ENCODE measurements at regions not wholly inside any gene's neighbourhood (a gene's known extent, or its start where the extent isn't known, plus 50 kb on each side); places are given as distances from the start of the nearest gene placed in this dataset.
"Not testable (repeated sequence)": the region's sequence is repeated elsewhere in the genome, so short reads cannot be mapped to it uniquely, and the experiment has no call there.

DNA sequence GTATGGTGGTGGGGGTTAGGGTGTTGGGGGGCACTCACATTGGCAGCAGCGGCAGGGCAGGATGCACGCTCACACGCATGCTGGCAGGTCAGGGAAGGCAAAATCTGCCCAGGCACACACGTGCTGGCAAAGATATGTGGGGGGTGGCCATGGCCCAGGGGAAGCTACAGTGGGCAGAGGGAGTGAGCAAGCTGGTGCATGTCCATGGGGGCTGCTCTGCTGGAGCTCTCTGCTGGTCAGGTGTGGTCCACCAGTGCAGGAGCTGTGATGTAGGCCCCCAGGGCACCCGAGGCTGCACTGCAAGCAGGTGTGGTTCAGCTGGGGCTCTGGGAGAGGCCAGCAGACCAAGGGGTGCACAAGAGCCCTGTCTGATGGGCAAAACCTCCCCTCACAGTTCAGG lies 491.5 kb upstream of the TNP1 start:
- H4K20me1 ChIP-seq (ENCODE audit: control insufficient read depth, extremely low read depth, insufficient read depth, low read length): no peaks in the 10 kb centered on the region
- H3K9me3 ChIP-seq (ENCODE audit: control insufficient read depth, low read depth, low read length): no peaks in the 10 kb centered on the region
- no peaks in the 10 kb centered on the region for H3K27me3 ChIP-seq (ENCODE audit: control insufficient read depth, extremely low read depth, insufficient read depth, low read length)
- H3K27ac ChIP-seq (ENCODE audit: control insufficient read depth, insufficient read depth, low read length): no peak overlapping the region
- no peaks in the 10 kb centered on the region for H3K79me2 ChIP-seq (ENCODE audit: control insufficient read depth, insufficient read depth, low read length)
- no peaks in the 10 kb centered on the region for H3K4me1 ChIP-seq (ENCODE audit: control insufficient read depth, extremely low read depth, insufficient read depth, low read length)
- no peak overlapping the region for H2AFZ ChIP-seq (ENCODE audit: control insufficient read depth, low read length)
- H3K4me3 ChIP-seq (ENCODE audit: control insufficient read depth in 2 of 3, extremely low read depth in 1 of 3, insufficient read depth in 2 of 3, low read depth in 1 of 3, low read length in 3 of 3): no peak overlapping the region
- H3K4me2 ChIP-seq (ENCODE audit: control insufficient read depth, extremely low read depth, insufficient read depth, low read depth, low read length): no peak overlapping the region
- no peaks in the 10 kb centered on the region for H3K36me3 ChIP-seq (ENCODE audit: control insufficient read depth in 2 of 2, extremely low read depth in 1 of 2, insufficient read depth in 2 of 2, low read length in 2 of 2)
- TF ChIP-seq, protein P1, sequence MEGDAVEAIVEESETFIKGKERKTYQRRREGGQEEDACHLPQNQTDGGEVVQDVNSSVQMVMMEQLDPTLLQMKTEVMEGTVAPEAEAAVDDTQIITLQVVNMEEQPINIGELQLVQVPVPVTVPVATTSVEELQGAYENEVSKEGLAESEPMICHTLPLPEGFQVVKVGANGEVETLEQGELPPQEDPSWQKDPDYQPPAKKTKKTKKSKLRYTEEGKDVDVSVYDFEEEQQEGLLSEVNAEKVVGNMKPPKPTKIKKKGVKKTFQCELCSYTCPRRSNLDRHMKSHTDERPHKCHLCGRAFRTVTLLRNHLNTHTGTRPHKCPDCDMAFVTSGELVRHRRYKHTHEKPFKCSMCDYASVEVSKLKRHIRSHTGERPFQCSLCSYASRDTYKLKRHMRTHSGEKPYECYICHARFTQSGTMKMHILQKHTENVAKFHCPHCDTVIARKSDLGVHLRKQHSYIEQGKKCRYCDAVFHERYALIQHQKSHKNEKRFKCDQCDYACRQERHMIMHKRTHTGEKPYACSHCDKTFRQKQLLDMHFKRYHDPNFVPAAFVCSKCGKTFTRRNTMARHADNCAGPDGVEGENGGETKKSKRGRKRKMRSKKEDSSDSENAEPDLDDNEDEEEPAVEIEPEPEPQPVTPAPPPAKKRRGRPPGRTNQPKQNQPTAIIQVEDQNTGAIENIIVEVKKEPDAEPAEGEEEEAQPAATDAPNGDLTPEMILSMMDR (optimal IDR thresholded peaks at IDR 0.05 in 1 of 3, IDR thresholded peaks at IDR 0.05 in 1 of 3, conservative IDR thresholded peaks at IDR 0.05 in 1 of 3; ENCODE audit: extremely low read depth in 1 of 3, insufficient read depth in 2 of 3, low read length in 3 of 3): no peak
- no peak for TF ChIP-seq EZH2 (IDR thresholded peaks at IDR 0.05; ENCODE audit: low read length)
- FAIRE-seq (no peak), DNase-seq (ENCODE audit: low read depth, low spot score) (no peak)
- dilution Hi-C loops (cut with MboI; ENCODE audit: extremely low pct_ligation_motif_present, low sequenced_read_pairs): no loop called here
- H3K9ac ChIP-seq (ENCODE audit: control insufficient read depth, extremely low read depth, insufficient read depth, low read length): no peak overlapping the region
- H3K9me1 ChIP-seq (ENCODE audit: control insufficient read depth, extremely low read depth, insufficient read depth, low read length): no peaks in the 10 kb centered on the region

DNA sequence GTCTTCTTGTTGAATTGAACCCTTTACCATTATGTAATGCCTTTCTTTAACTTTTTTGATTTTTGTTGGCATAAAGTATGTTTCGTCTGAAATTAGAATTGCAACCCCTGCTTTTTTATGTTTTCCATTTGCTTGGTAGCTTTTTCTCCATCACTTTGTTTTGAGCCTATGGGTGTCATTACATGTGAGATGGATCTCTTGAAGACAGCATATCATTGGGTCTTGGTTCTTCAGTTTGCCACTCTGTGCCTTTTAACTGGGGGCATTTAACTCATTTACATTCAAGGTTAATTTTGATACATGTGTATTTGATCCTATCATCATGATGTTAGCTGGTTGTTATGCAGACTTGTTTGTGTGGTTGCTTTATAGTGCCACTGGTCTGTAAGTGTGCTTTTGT lies 489.4 kb upstream of the TNP1 start:
- no peaks in the 10 kb centered on the region for H3K27me3 ChIP-seq (ENCODE audit: control insufficient read depth, extremely low read depth, insufficient read depth, low read length)
- H3K27ac ChIP-seq (ENCODE audit: control insufficient read depth, insufficient read depth, low read length): no peak overlapping the region
- H3K4me3 ChIP-seq (ENCODE audit: control insufficient read depth in 2 of 3, extremely low read depth in 1 of 3, insufficient read depth in 2 of 3, low read depth in 1 of 3, low read length in 3 of 3): no peak overlapping the region
- H3K4me1 ChIP-seq (ENCODE audit: control insufficient read depth, extremely low read depth, insufficient read depth, low read length): no peaks in the 10 kb centered on the region
- no peaks in the 10 kb centered on the region for H3K9me1 ChIP-seq (ENCODE audit: control insufficient read depth, extremely low read depth, insufficient read depth, low read length)
- FAIRE-seq (no peak), DNase-seq (ENCODE audit: low read depth, low spot score) (no peak)
- H3K36me3 ChIP-seq (ENCODE audit: control insufficient read depth in 2 of 2, extremely low read depth in 1 of 2, insufficient read depth in 2 of 2, low read length in 2 of 2): no peaks in the 10 kb centered on the region
- no peaks in the 10 kb centered on the region for H3K9me3 ChIP-seq (ENCODE audit: control insufficient read depth, low read depth, low read length)
- no peaks in the 10 kb centered on the region for H3K79me2 ChIP-seq (ENCODE audit: control insufficient read depth, insufficient read depth, low read length)
- TF ChIP-seq, protein P1 (optimal IDR thresholded peaks at IDR 0.05 in 1 of 3, IDR thresholded peaks at IDR 0.05 in 1 of 3, conservative IDR thresholded peaks at IDR 0.05 in 1 of 3; ENCODE audit: extremely low read depth in 1 of 3, insufficient read depth in 2 of 3, low read length in 3 of 3): no peak
- TF ChIP-seq EZH2 (IDR thresholded peaks at IDR 0.05; ENCODE audit: low read length): no peak
- no peak overlapping the region for H3K9ac ChIP-seq (ENCODE audit: control insufficient read depth, extremely low read depth, insufficient read depth, low read length)
- H4K20me1 ChIP-seq (ENCODE audit: control insufficient read depth, extremely low read depth, insufficient read depth, low read length): no peaks in the 10 kb centered on the region
- H2AFZ ChIP-seq (ENCODE audit: control insufficient read depth, low read length): no peak overlapping the region
- H3K4me2 ChIP-seq (ENCODE audit: control insufficient read depth, extremely low read depth, insufficient read depth, low read depth, low read length): no peak overlapping the region
- dilution Hi-C loops (cut with MboI; ENCODE audit: extremely low pct_ligation_motif_present, low sequenced_read_pairs): no loop called here

DNA sequence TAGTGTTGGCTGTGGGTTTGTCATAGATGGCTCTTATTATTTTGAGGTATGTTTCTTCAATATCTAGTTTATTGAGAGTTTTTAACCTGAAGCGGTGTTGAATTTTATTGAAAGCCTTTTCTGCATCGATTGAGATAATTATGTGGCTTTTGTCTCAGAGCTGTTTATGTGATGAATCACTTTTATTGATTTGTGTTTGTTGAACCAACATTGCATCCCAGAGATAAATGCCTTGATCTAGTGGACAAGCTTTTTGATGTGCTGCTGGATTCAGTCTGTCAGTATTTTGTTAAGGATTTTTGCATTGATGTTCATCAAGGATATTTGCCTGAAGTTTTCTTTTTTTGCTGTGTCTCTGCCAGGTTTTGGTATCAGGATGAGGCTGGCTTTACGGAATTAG lies 487.8 kb upstream of the TNP1 start:
- H3K4me3 ChIP-seq (ENCODE audit: control insufficient read depth in 2 of 3, extremely low read depth in 1 of 3, insufficient read depth in 2 of 3, low read depth in 1 of 3, low read length in 3 of 3); H3K36me3 ChIP-seq (ENCODE audit: control insufficient read depth in 2 of 2, extremely low read depth in 1 of 2, insufficient read depth in 2 of 2, low read length in 2 of 2); H3K4me1 ChIP-seq (ENCODE audit: control insufficient read depth, extremely low read depth, insufficient read depth, low read length); H3K9me1 ChIP-seq (ENCODE audit: control insufficient read depth, extremely low read depth, insufficient read depth, low read length); H3K27ac ChIP-seq (ENCODE audit: control insufficient read depth, insufficient read depth, low read length); H2AFZ ChIP-seq (ENCODE audit: control insufficient read depth, low read length); DNase-seq (ENCODE audit: low read depth, low spot score); H3K27me3 ChIP-seq (ENCODE audit: control insufficient read depth, extremely low read depth, insufficient read depth, low read length); H3K79me2 ChIP-seq (ENCODE audit: control insufficient read depth, insufficient read depth, low read length); FAIRE-seq; H3K4me2 ChIP-seq (ENCODE audit: control insufficient read depth, extremely low read depth, insufficient read depth, low read depth, low read length); dilution Hi-C loops (cut with MboI; ENCODE audit: extremely low pct_ligation_motif_present, low sequenced_read_pairs); H3K9me3 ChIP-seq (ENCODE audit: control insufficient read depth, low read depth, low read length); H4K20me1 ChIP-seq (ENCODE audit: control insufficient read depth, extremely low read depth, insufficient read depth, low read length); H3K9ac ChIP-seq (ENCODE audit: control insufficient read depth, extremely low read depth, insufficient read depth, low read length): not testable (repeated sequence)

DNA sequence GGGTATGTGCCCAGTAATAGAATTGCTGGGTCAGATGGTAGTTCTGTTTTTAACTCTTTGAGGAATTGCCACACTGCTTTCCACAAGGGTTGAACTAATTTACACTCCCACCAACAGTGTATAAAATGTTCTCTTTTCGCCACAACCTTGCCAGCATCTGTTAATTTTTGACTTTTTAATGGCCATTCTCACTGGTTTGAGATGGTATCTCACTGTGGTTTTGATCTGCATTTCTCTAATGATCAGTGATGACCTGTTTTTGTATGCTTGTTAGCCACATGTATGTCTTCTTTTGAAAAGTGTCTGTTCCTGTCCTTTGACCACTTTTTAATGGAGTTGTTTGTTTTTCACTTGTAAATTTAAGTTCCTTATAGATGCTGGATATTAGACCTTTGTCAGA lies 486.2 kb upstream of the TNP1 start:
- DNase-seq (ENCODE audit: low read depth, low spot score); H3K9me3 ChIP-seq (ENCODE audit: control insufficient read depth, low read depth, low read length); H3K79me2 ChIP-seq (ENCODE audit: control insufficient read depth, insufficient read depth, low read length); H3K9ac ChIP-seq (ENCODE audit: control insufficient read depth, extremely low read depth, insufficient read depth, low read length); H3K27ac ChIP-seq (ENCODE audit: control insufficient read depth, insufficient read depth, low read length); H2AFZ ChIP-seq (ENCODE audit: control insufficient read depth, low read length); FAIRE-seq; H3K4me2 ChIP-seq (ENCODE audit: control insufficient read depth, extremely low read depth, insufficient read depth, low read depth, low read length); dilution Hi-C loops (cut with MboI; ENCODE audit: extremely low pct_ligation_motif_present, low sequenced_read_pairs); H3K9me1 ChIP-seq (ENCODE audit: control insufficient read depth, extremely low read depth, insufficient read depth, low read length); H3K36me3 ChIP-seq (ENCODE audit: control insufficient read depth in 2 of 2, extremely low read depth in 1 of 2, insufficient read depth in 2 of 2, low read length in 2 of 2); H3K4me3 ChIP-seq (ENCODE audit: control insufficient read depth in 2 of 3, extremely low read depth in 1 of 3, insufficient read depth in 2 of 3, low read depth in 1 of 3, low read length in 3 of 3); H4K20me1 ChIP-seq (ENCODE audit: control insufficient read depth, extremely low read depth, insufficient read depth, low read length); H3K27me3 ChIP-seq (ENCODE audit: control insufficient read depth, extremely low read depth, insufficient read depth, low read length); H3K4me1 ChIP-seq (ENCODE audit: control insufficient read depth, extremely low read depth, insufficient read depth, low read length): not testable (repeated sequence)

All from keratinocyte (primary cell).